Esophagus muscularis mucosa (tissue), 4 donors: ENCODE measurements at regions not wholly inside any gene's neighbourhood (a gene's known extent, or its start where the extent isn't known, plus 50 kb on each side); places are given as distances from the start of the nearest gene placed in this dataset.

ENCODE experiments used
- EP300 ChIP-seq: sonication (generic); formaldehyde crosslinking; IDR thresholded peaks from one replicate; pipeline ENCODE4 v1.6.1; 2017; ENCODE audit warnings: antibody characterized with exemption
- POLR2A ChIP-seq: fragments of 450-650 bp; IDR thresholded peaks from one replicate; pipeline ENCODE4 v1.6.1; 2017; ENCODE audit warnings: antibody characterized with exemption, moderate library complexity, mild to moderate bottlenecking, low read depth
- POLR2AphosphoS5 ChIP-seq, 2 donors: sonication (generic); formaldehyde crosslinking; IDR thresholded peaks; one replicate each; pipeline ENCODE4 v1.6.1; 2017; ENCODE audit warnings: antibody characterized with exemption in 2 of 2
- TF ChIP-seq, protein P1 (sequence below), 3 experiments: fragments of 200-600 bp in 2 of 3; fragments of 450-650 bp in 1 of 3; sonication (generic) in 2 of 3; IDR thresholded peaks; one replicate each; pipeline ENCODE4 v1.5.1; 2017 to 2019; ENCODE audit warnings: antibody characterized with exemption in 3 of 3, mild to moderate bottlenecking in 2 of 3, moderate library complexity in 1 of 3

- no peak for TF ChIP-seq EP300
- TF ChIP-seq, protein P1, sequence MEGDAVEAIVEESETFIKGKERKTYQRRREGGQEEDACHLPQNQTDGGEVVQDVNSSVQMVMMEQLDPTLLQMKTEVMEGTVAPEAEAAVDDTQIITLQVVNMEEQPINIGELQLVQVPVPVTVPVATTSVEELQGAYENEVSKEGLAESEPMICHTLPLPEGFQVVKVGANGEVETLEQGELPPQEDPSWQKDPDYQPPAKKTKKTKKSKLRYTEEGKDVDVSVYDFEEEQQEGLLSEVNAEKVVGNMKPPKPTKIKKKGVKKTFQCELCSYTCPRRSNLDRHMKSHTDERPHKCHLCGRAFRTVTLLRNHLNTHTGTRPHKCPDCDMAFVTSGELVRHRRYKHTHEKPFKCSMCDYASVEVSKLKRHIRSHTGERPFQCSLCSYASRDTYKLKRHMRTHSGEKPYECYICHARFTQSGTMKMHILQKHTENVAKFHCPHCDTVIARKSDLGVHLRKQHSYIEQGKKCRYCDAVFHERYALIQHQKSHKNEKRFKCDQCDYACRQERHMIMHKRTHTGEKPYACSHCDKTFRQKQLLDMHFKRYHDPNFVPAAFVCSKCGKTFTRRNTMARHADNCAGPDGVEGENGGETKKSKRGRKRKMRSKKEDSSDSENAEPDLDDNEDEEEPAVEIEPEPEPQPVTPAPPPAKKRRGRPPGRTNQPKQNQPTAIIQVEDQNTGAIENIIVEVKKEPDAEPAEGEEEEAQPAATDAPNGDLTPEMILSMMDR (IDR thresholded peaks at IDR 0.05) = no peak
- TF ChIP-seq POLR2AphosphoS5 (IDR thresholded peaks at IDR 0.05) = no peak
- TF ChIP-seq POLR2A = no peak
These were observed 206.0 kb downstream of the CD109 start for GRCh38 chr6:73901986-73902385.
